Esophagus squamous epithelium (tissue), 5 donors: ENCODE measurements at regions not wholly inside any gene's neighbourhood (a gene's known extent, or its start where the extent isn't known, plus 50 kb on each side); places are given as distances from the start of the nearest gene placed in this dataset.

Experiments used
- DNase-seq: peaks from one replicate; lab custom pipeline; 2025; lab: John Stamatoyannopoulos, UW
- H3K27ac ChIP-seq, 4 donors: fragments of 200-600 bp; sonication (generic); one replicate each; pipeline ENCODE4 v1.5.1; 2016 to 2019; ENCODE audit warnings: mild to moderate bottlenecking in 1 of 4
- H3K27me3 ChIP-seq, 4 donors: fragments of 200-600 bp; sonication (generic); 1 replicate in 3 of 4; 2 replicates in 1 of 4; pipeline versions ENCODE4 v1.5.1 to v1.6.0; 2017 to 2021; ENCODE audit warnings: antibody characterized with exemption in 1 of 4
- H3K36me3 ChIP-seq, 3 donors: fragments of 200-600 bp; sonication (generic); one replicate each; pipeline ENCODE4 v1.5.1; 2016 to 2019
- H3K4me1 ChIP-seq, 3 donors: fragments of 200-600 bp; sonication (generic); one replicate each; pipeline ENCODE4 v1.5.1; 2017 to 2019
- H3K4me3 ChIP-seq, 4 donors: fragments of 200-600 bp; sonication (generic); 1 replicate in 3 of 4; 2 replicates in 1 of 4; pipeline ENCODE4 v1.5.1; 2016 to 2019; ENCODE audit warnings: mild to moderate bottlenecking in 2 of 4, moderate library complexity in 1 of 4
- H3K9me3 ChIP-seq, 3 donors: fragments of 200-600 bp; sonication (generic); one replicate each; pipeline ENCODE4 v1.5.1; 2016 to 2019
- CTCF ChIP-seq, 6 experiments: fragments of 450-650 bp in 4 of 6; fragments of 200-600 bp in 2 of 6; sonication (generic) in 2 of 6; IDR thresholded peaks; one replicate each; pipeline ENCODE4 v1.5.1; 2016 to 2019; ENCODE audit warnings: antibody characterized with exemption in 6 of 6, mild to moderate bottlenecking in 4 of 6, moderate library complexity in 4 of 6
- POLR2A ChIP-seq, 4 donors: fragments of 450-650 bp; IDR thresholded peaks; one replicate each; pipeline ENCODE4 v1.6.1; 2017; ENCODE audit warnings: antibody characterized with exemption in 4 of 4, mild to moderate bottlenecking in 4 of 4, moderate library complexity in 3 of 4
- WGBS, 2 donors: methylation state at CpG; one replicate each; pipeline ENCODE4 v1.1.5; 2018; 5-methylcytosine and 5-hydroxymethylcytosine counted together
- intact Hi-C: fragments of 100-400 bp; cut with DNase I; formaldehyde crosslinking; loops from one replicate; pipeline ENCODE4 v1.15.0; 2022
- donor health status: DM: yes; HTN: yes; CAD: no.

- Histone ChIP-seq H3K4me3 (no peak overlapping the region), H3K4me1 (peaks cover 0 to 5% (median 0%) of the 10 kb centered on the region in 3 donors), H3K36me3 (no peaks in the 10 kb centered on the region), H3K27me3 (no peaks in the 10 kb centered on the region), H3K9me3 (no peaks in the 10 kb centered on the region), H3K27ac (no peak overlapping the region)
- 76 to 89% methylated on average over 4 to 9 of the region's 12 CpGs for WGBS, 2 donors
- intact Hi-C loops, result loop anchor here (5.0 kb wide), 1 partner anchor 314 kb away; no protein-coding TSS in a partner anchor
- TF ChIP-seq POLR2A (IDR thresholded peaks at IDR 0.05) (no peak), CTCF (IDR thresholded peaks at IDR 0.05) (no peak)
- no peak for DNase-seq
Measured at GRCh38 chr18:76710646-76711520, 111.5 kb upstream of the ZNF236 start.

GRCh38 chr18:76709659-76710645 is 112.4 kb upstream of the ZNF236 start:
- intact Hi-C loops, result loop anchor here (5.0 kb wide), 1 partner anchor 313 kb away; no protein-coding TSS in a partner anchor
- H3K4me1 ChIP-seq, result peaks cover 0 to 5% (median 0%) of the 10 kb centered on the region in 3 donors
- H3K27ac ChIP-seq, result no peak overlapping the region
- peak overlapping the region in 1 of 4 donors; percentile 44 for H3K4me3 ChIP-seq
- no peak for TF ChIP-seq POLR2A (IDR thresholded peaks at IDR 0.05)
- peak; percentile 80 to 93 (median 90) for TF ChIP-seq CTCF (IDR thresholded peaks at IDR 0.05)
- no peaks in the 10 kb centered on the region for H3K9me3 ChIP-seq
- 32 to 54% methylated on average over 18 to 26 of the region's 29 CpGs for WGBS, 2 donors
- no peaks in the 10 kb centered on the region for H3K36me3 ChIP-seq
- DNase-seq, result no peak
- H3K27me3 ChIP-seq, result no peaks in the 10 kb centered on the region

GRCh38 chr18:76708722-76709353 is 113.5 kb upstream of the ZNF236 start:
- H3K9me3 ChIP-seq, result no peaks in the 10 kb centered on the region
- H3K4me1 ChIP-seq, result peaks cover 0 to 5% (median 0%) of the 10 kb centered on the region in 3 donors
- H3K27ac ChIP-seq, result no peak overlapping the region
- TF ChIP-seq CTCF (IDR thresholded peaks at IDR 0.05) (no peak), POLR2A (IDR thresholded peaks at IDR 0.05) (no peak)
- H3K36me3 ChIP-seq, result no peaks in the 10 kb centered on the region
- H3K4me3 ChIP-seq, result no peak overlapping the region
- H3K27me3 ChIP-seq, result no peaks in the 10 kb centered on the region
- no peak for DNase-seq
- 92 to 94% methylated on average over 6 to 17 of the region's 25 CpGs for WGBS, 2 donors
- intact Hi-C loops, result no loop called here

GRCh38 chr18:76708071-76708721 is 114.2 kb upstream of the ZNF236 start:
- Histone ChIP-seq H3K4me3 (no peak overlapping the region), H3K27ac (no peak overlapping the region), H3K27me3 (no peaks in the 10 kb centered on the region), H3K4me1 (peaks cover 0 to 5% (median 0%) of the 10 kb centered on the region in 3 donors), H3K9me3 (no peaks in the 10 kb centered on the region), H3K36me3 (no peaks in the 10 kb centered on the region)
- no peak for DNase-seq
- 85 to 92% methylated on average over 4 to 10 of the region's 28 CpGs for WGBS, 2 donors
- TF ChIP-seq CTCF (IDR thresholded peaks at IDR 0.05) (no peak), POLR2A (IDR thresholded peaks at IDR 0.05) (no peak)
- intact Hi-C loops, result no loop called here
